DND-41 (cell line): ENCODE measurements at regions not wholly inside any gene's neighbourhood (a gene's known extent, or its start where the extent isn't known, plus 50 kb on each side); places are given as distances from the start of the nearest gene placed in this dataset.
"Not testable (repeated sequence)": the region's sequence is repeated elsewhere in the genome, so short reads cannot be mapped to it uniquely, and the experiment has no call there.

Experiments used
- ATAC-seq: fragments of 200-7000 bp; cut with Tn5 transposase; 3 replicates; pipeline ENCODE4 v1.9.1; 2021; ENCODE audit warnings: low read depth; ENCODE audit not compliant: insufficient read depth
- DNase-seq: peaks from one replicate; pipeline ENCODE4 v3.0.0-alpha.2; 2020
- H2AFZ ChIP-seq: 2 replicates; pipeline ENCODE4 v1.6.0; 2012; ENCODE audit warnings: low read depth, low read length
- H3K27ac ChIP-seq: 2 replicates; pipeline ENCODE4 v1.5.1; 2012; ENCODE audit warnings: low read length, inconsistent platforms
- H3K27me3 ChIP-seq: fragments of 200-600 bp; sonication (generic); 2 replicates; pipeline ENCODE4 v1.6.0; 2012; ENCODE audit warnings: low read length, mild to moderate bottlenecking, inconsistent platforms; ENCODE audit not compliant: insufficient read depth, poor library complexity
- H3K36me3 ChIP-seq: 2 replicates; pipeline ENCODE4 v1.5.1; 2012; ENCODE audit warnings: low read length, inconsistent platforms; ENCODE audit not compliant: insufficient read depth
- H3K4me1 ChIP-seq: 2 replicates; pipeline ENCODE4 v1.5.1; 2012; ENCODE audit warnings: mild to moderate bottlenecking, low read length; ENCODE audit not compliant: insufficient read depth
- H3K4me2 ChIP-seq: 2 replicates; pipeline ENCODE4 v1.6.0; 2012; ENCODE audit warnings: mild to moderate bottlenecking, moderate library complexity, low read length, inconsistent platforms; ENCODE audit not compliant: insufficient read depth
- H3K4me3 ChIP-seq, 2 experiments: fragments of 200-600 bp in 1 of 2; shearing (Covaris generic) in 1 of 2; 2 replicates each; pipeline ENCODE4 v1.5.1; 2012 to 2016; ENCODE audit warnings: inconsistent platforms in 2 of 2, low read length in 2 of 2, mild to moderate bottlenecking in 2 of 2, low read depth in 1 of 2, moderate library complexity in 1 of 2
- H3K79me2 ChIP-seq: 2 replicates; pipeline ENCODE4 v1.6.0; 2012; ENCODE audit warnings: low read length, inconsistent platforms; ENCODE audit not compliant: insufficient read depth
- H3K9ac ChIP-seq: 2 replicates; pipeline ENCODE4 v1.6.0; 2012; ENCODE audit warnings: low read depth, mild to moderate bottlenecking, inconsistent platforms, low read length, moderate library complexity
- H3K9me3 ChIP-seq: 2 replicates; pipeline ENCODE4 v1.5.1; 2012; ENCODE audit warnings: low read length, moderate library complexity, mild to moderate bottlenecking, inconsistent platforms; ENCODE audit not compliant: insufficient read depth, severe bottlenecking
- H4K20me1 ChIP-seq: 2 replicates; pipeline ENCODE4 v1.6.0; 2012; ENCODE audit warnings: low read length; ENCODE audit not compliant: insufficient read depth
- EZH2 ChIP-seq: IDR thresholded peaks from 3 replicates; pipeline ENCODE4 v1.6.1; 2012; ENCODE audit warnings: borderline replicate concordance, low read depth, mild to moderate bottlenecking, moderate library complexity, low read length, inconsistent platforms; ENCODE audit not compliant: severe bottlenecking
- TF ChIP-seq, protein P1 (sequence below): IDR thresholded peaks from 2 replicates; pipeline ENCODE4 v1.5.1; 2012; ENCODE audit warnings: borderline replicate concordance, low read length, moderate library complexity, mild to moderate bottlenecking; ENCODE audit not compliant: poor library complexity, severe bottlenecking; ENCODE audit errors: extremely low read depth

GRCh38 chr15:25173241-25174028, 218.6 kb downstream of the SNRPN start:
- H3K4me2 ChIP-seq, result no peak overlapping the region
- no peak overlapping the region for H3K27ac ChIP-seq
- no peaks in the 10 kb centered on the region for H4K20me1 ChIP-seq
- no peaks in the 10 kb centered on the region for H3K27me3 ChIP-seq
- H3K9ac ChIP-seq, result no peak overlapping the region
- no peak overlapping the region for H2AFZ ChIP-seq
- H3K9me3 ChIP-seq, result peaks cover 60% of the 10 kb centered on the region
- DNase-seq, result no peak
- H3K36me3 ChIP-seq, result no peaks in the 10 kb centered on the region
- no peaks in the 10 kb centered on the region for H3K79me2 ChIP-seq
- no peaks in the 10 kb centered on the region for H3K4me1 ChIP-seq
- H3K4me3 ChIP-seq, result no peak overlapping the region
- ATAC-seq, result no peak
- TF ChIP-seq, protein P1, sequence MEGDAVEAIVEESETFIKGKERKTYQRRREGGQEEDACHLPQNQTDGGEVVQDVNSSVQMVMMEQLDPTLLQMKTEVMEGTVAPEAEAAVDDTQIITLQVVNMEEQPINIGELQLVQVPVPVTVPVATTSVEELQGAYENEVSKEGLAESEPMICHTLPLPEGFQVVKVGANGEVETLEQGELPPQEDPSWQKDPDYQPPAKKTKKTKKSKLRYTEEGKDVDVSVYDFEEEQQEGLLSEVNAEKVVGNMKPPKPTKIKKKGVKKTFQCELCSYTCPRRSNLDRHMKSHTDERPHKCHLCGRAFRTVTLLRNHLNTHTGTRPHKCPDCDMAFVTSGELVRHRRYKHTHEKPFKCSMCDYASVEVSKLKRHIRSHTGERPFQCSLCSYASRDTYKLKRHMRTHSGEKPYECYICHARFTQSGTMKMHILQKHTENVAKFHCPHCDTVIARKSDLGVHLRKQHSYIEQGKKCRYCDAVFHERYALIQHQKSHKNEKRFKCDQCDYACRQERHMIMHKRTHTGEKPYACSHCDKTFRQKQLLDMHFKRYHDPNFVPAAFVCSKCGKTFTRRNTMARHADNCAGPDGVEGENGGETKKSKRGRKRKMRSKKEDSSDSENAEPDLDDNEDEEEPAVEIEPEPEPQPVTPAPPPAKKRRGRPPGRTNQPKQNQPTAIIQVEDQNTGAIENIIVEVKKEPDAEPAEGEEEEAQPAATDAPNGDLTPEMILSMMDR, result no peak
- no peak for TF ChIP-seq EZH2

DNA sequence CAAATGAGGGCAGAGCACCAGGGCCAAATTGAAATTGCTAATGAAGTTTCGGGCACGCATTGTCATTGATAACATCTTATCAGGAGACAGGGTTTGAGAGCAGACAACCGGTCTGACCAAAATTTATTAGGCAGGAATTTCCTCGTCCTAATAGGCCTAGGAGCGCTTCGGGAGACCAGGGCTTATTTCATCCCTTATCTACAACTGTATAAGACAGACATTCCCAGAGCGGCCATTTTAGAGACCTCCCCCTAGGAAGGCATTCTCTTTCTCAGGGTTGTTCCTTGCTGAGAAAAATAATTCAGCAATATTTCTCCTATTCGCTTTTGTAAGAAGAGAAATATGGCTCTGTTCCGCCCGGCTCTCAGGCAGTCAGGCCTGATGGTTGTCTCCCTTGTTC, 219.4 kb downstream of the SNRPN start:
- H3K4me1 ChIP-seq, H3K79me2 ChIP-seq, H3K4me2 ChIP-seq, H3K36me3 ChIP-seq, H4K20me1 ChIP-seq, ATAC-seq, H3K4me3 ChIP-seq, H2AFZ ChIP-seq, H3K9ac ChIP-seq, H3K27ac ChIP-seq, H3K27me3 ChIP-seq: not testable (repeated sequence)
- DNase-seq, result peak; percentile 27
- peaks cover 61% of the 10 kb centered on the region for H3K9me3 ChIP-seq

DNA sequence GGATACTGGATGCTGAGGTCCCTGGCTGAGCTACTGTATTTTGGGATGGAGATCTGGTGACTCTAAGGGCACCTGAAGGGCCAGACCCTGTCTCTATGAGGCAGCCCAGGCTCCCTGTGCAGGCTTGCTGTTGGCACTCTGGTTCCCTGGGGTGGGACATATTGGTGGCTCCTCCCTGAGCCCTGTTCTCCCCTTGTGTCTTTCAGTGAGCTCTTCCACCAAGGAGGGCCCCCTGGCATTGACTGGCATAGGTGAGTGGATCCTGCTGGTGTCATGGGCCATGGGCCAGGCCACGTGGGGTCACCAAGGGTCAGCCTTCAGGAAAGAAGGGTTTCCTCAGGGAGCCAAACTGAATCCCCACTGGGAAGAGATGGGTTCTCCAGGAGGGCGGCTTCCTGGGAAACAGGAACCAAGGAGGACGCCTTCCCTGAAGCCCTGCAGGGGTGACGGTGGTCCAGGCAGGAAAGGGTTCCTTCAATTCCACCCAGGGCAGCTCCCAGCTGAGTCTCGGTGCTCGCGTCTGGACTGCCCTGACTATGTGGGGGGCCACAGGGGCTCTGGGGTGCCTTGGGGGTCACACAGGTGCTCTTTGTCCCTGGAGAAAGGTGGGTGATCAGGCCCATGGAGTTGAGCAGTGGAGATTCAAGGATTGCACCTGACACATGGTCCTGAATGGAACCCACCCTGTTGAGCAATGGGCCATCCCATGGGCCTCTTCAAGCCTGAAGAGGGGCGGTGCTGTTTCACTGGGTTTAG, 220.4 kb downstream of the SNRPN start:
- DNase-seq, result peak; percentile 2
- Histone ChIP-seq H3K27me3 (no peaks in the 10 kb centered on the region), H3K79me2 (no peaks in the 10 kb centered on the region), H3K4me2 (no peak overlapping the region), H3K9me3 (peaks cover 67% of the 10 kb centered on the region), H3K9ac (no peak overlapping the region), H4K20me1 (no peaks in the 10 kb centered on the region), H3K4me3 (no peak overlapping the region), H3K36me3 (no peaks in the 10 kb centered on the region), H3K4me1 (no peaks in the 10 kb centered on the region), H2AFZ (no peak overlapping the region), H3K27ac (no peak overlapping the region)
- no peak for ATAC-seq
- TF ChIP-seq, protein P1, result no peak
- no peak for TF ChIP-seq EZH2
